ENCODE measurements at regions not wholly inside any gene's neighbourhood (a gene's known extent, or its start where the extent isn't known, plus 50 kb on each side); places are given as distances from the start of the nearest gene placed in this dataset.

- TF ChIP-seq CTCF (conservative IDR thresholded peaks at IDR 0.05; ENCODE audit: low read length): no peak
- no peak for TF ChIP-seq EZH2phosphoT487 (IDR thresholded peaks at IDR 0.05; ENCODE audit: borderline replicate concordance)
- no peaks in the 10 kb centered on the region for H3K9me3 ChIP-seq (ENCODE audit: insufficient read depth, low read depth, low read length)
- no peak overlapping the region for H3K4me2 ChIP-seq (ENCODE audit: low read depth, low read length, poor library complexity, severe bottlenecking)
- no peaks in the 10 kb centered on the region for H3K36me3 ChIP-seq (ENCODE audit: insufficient read depth, low read length)
- no peaks in the 10 kb centered on the region for H3K9me2 ChIP-seq (replicated peaks; ENCODE audit: low read depth, low read length)
- no peak overlapping the region for H2AFZ ChIP-seq (ENCODE audit: low read length)
- no peaks in the 10 kb centered on the region for H4K20me1 ChIP-seq (ENCODE audit: insufficient read depth, low read length, poor library complexity, severe bottlenecking)
- no peak overlapping the region for H3K4me3 ChIP-seq (ENCODE audit: low read length, poor library complexity, severe bottlenecking)
- no peaks in the 10 kb centered on the region for H3F3A ChIP-seq (ENCODE audit: low read depth)
- H3K4me1 ChIP-seq (ENCODE audit: insufficient read depth, low read length, poor library complexity, severe bottlenecking): no peaks in the 10 kb centered on the region
- H3K79me2 ChIP-seq (ENCODE audit: insufficient read depth, low read length): no peaks in the 10 kb centered on the region
- no peaks in the 10 kb centered on the region for H3K27me3 ChIP-seq (ENCODE audit: insufficient read depth, low read length, poor library complexity, severe bottlenecking)
- H3K9ac ChIP-seq (ENCODE audit: low read depth, low read length, poor library complexity, severe bottlenecking): no peak overlapping the region
Measured at GRCh38 chr15:72865486-72865885, 81.9 kb upstream of the ADPGK start.

- Histone ChIP-seq H3K4me3 (ENCODE audit: low read length, poor library complexity, severe bottlenecking) (no peak overlapping the region), H3K27me3 (ENCODE audit: insufficient read depth, low read length, poor library complexity, severe bottlenecking) (no peaks in the 10 kb centered on the region), H2AFZ (ENCODE audit: low read length) (no peak overlapping the region), H3F3A (ENCODE audit: low read depth) (no peaks in the 10 kb centered on the region), H4K20me1 (ENCODE audit: insufficient read depth, low read length, poor library complexity, severe bottlenecking) (no peaks in the 10 kb centered on the region), H3K9ac (ENCODE audit: low read depth, low read length, poor library complexity, severe bottlenecking) (no peak overlapping the region), H3K79me2 (ENCODE audit: insufficient read depth, low read length) (no peaks in the 10 kb centered on the region), H3K9me3 (ENCODE audit: insufficient read depth, low read depth, low read length) (no peaks in the 10 kb centered on the region), H3K9me2 (replicated peaks; ENCODE audit: low read depth, low read length) (no peaks in the 10 kb centered on the region), H3K36me3 (ENCODE audit: insufficient read depth, low read length) (no peaks in the 10 kb centered on the region), H3K4me1 (ENCODE audit: insufficient read depth, low read length, poor library complexity, severe bottlenecking) (no peaks in the 10 kb centered on the region), H3K4me2 (ENCODE audit: low read depth, low read length, poor library complexity, severe bottlenecking) (no peak overlapping the region)
- TF ChIP-seq EZH2phosphoT487 (IDR thresholded peaks at IDR 0.05; ENCODE audit: borderline replicate concordance) (no peak), CTCF (conservative IDR thresholded peaks at IDR 0.05; ENCODE audit: low read length) (no peak)
Measured at GRCh38 chr15:72864681-72865080, 81.1 kb upstream of the ADPGK start.

- no peak overlapping the region for H3K9ac ChIP-seq (ENCODE audit: low read depth, low read length, poor library complexity, severe bottlenecking)
- H3K36me3 ChIP-seq (ENCODE audit: insufficient read depth, low read length): no peaks in the 10 kb centered on the region
- H2AFZ ChIP-seq (ENCODE audit: low read length): no peak overlapping the region
- H3K4me1 ChIP-seq (ENCODE audit: insufficient read depth, low read length, poor library complexity, severe bottlenecking): no peaks in the 10 kb centered on the region
- no peaks in the 10 kb centered on the region for H3K27me3 ChIP-seq (ENCODE audit: insufficient read depth, low read length, poor library complexity, severe bottlenecking)
- H3K4me3 ChIP-seq (ENCODE audit: low read length, poor library complexity, severe bottlenecking): no peak overlapping the region
- no peaks in the 10 kb centered on the region for H3K79me2 ChIP-seq (ENCODE audit: insufficient read depth, low read length)
- H3F3A ChIP-seq (ENCODE audit: low read depth): no peaks in the 10 kb centered on the region
- H4K20me1 ChIP-seq (ENCODE audit: insufficient read depth, low read length, poor library complexity, severe bottlenecking): no peaks in the 10 kb centered on the region
- H3K9me2 ChIP-seq (replicated peaks; ENCODE audit: low read depth, low read length): no peaks in the 10 kb centered on the region
- TF ChIP-seq CTCF (conservative IDR thresholded peaks at IDR 0.05; ENCODE audit: low read length): no peak
- TF ChIP-seq EZH2phosphoT487 (IDR thresholded peaks at IDR 0.05; ENCODE audit: borderline replicate concordance): no peak
- H3K9me3 ChIP-seq (ENCODE audit: insufficient read depth, low read depth, low read length): no peaks in the 10 kb centered on the region
- H3K4me2 ChIP-seq (ENCODE audit: low read depth, low read length, poor library complexity, severe bottlenecking): no peak overlapping the region
Measured at GRCh38 chr15:72861354-72861910, 77.9 kb upstream of the ADPGK start.

Data from Loucy (cell line).